ENCODE measurements at regions not wholly inside any gene's neighbourhood (a gene's known extent, or its start where the extent isn't known, plus 50 kb on each side); places are given as distances from the start of the nearest gene placed in this dataset.

- DNase-seq = no peak
Observed at GRCh38 chr13:34507630-34508029, 434.4 kb upstream of the NBEA start.

- DNase-seq = no peak
Observed at GRCh38 chr13:34512817-34513216, 429.3 kb upstream of the NBEA start.

- no peak for DNase-seq
Observed at GRCh38 chr13:34513526-34513925, 428.5 kb upstream of the NBEA start.

DNA sequence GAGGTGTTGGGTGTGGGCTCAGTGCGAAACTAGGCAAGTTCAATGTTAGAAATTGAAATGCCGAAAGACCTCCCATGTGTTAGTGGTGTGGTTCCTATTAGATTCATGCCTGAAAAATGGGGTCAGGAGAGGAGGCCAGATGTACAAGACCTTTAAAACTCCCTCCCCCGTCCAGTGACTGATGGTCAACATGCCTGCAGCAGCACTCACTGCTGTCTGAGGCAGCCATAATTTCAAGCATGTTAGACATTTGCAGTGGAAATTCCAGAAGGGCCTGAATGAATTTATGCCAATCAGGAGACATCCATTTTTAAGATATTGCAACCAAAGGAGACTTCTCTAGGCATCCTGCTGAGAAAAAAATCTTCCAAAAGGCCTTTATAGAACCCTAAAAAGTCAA lies 426.9 kb upstream of the NBEA start:
- DNase-seq = no peak

DNA sequence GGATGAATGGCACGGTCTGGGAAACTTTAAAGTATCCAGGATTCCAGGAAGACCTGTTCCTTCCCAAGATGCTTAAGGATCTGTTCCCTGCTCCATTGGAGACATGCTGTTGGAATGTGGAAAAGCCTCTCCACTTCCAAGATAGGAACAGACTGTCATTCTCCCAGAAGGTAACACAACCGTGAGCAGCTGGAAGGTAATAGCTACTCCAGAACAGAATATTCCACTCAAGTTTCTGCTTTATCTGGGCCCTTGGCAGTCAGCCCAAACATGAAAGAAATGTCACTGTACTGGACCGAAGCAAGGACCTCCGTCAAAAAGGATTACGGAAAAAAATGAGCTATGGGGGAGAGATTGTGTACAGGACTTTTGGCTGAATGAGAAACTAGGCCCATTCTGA lies 420.9 kb upstream of the NBEA start:
- DNase-seq = no peak

GRCh38 chr13:34522808-34523207 lies 419.3 kb upstream of the NBEA start:
- DNase-seq = no peak

GRCh38 chr13:34523406-34523805 lies 418.7 kb upstream of the NBEA start:
- DNase-seq = no peak

DNA sequence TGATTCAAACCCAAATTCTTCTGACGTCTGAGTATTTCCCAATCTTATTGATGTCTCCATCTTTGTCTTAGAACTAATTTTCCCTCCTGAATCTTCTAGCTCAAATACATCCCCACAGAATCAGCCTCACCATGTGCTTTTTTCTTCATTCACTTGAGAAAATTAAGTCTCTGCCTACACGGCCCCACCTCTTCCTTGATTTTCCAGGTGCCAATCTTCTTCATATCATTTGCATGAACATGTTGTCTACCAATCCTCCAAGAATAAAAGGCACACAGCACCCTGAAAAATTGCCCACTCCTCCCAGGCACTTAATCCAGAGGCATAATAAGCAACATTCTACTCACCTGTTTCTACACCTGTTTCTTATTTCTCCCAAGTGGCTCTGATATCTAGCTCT lies 408.1 kb upstream of the NBEA start:
- no peak for DNase-seq

- no peak for DNase-seq
Observed at GRCh38 chr13:34542321-34542720, 399.7 kb upstream of the NBEA start.

DNA sequence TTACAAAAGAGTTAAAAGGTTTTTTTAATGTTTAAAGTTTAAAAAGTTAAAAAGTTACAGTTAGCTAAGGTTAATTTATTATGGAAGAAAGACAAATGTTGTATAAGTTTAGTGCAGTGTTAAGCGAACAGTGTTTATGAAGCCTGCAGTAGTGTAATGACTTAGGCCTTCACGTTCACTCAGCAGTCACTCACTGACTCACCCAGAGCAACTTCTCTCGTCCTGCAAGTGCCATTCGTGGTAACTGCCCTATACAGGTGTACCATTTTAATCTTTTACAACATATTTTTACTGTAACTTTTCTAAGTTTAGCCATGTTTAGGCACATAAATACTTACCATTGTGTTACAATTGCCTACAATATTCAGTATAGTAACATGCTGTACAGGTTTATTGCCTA lies 398.2 kb upstream of the NBEA start:
- no peak for DNase-seq

- no peak for DNase-seq
Observed at GRCh38 chr13:34545461-34545860, 396.6 kb upstream of the NBEA start.

DNA sequence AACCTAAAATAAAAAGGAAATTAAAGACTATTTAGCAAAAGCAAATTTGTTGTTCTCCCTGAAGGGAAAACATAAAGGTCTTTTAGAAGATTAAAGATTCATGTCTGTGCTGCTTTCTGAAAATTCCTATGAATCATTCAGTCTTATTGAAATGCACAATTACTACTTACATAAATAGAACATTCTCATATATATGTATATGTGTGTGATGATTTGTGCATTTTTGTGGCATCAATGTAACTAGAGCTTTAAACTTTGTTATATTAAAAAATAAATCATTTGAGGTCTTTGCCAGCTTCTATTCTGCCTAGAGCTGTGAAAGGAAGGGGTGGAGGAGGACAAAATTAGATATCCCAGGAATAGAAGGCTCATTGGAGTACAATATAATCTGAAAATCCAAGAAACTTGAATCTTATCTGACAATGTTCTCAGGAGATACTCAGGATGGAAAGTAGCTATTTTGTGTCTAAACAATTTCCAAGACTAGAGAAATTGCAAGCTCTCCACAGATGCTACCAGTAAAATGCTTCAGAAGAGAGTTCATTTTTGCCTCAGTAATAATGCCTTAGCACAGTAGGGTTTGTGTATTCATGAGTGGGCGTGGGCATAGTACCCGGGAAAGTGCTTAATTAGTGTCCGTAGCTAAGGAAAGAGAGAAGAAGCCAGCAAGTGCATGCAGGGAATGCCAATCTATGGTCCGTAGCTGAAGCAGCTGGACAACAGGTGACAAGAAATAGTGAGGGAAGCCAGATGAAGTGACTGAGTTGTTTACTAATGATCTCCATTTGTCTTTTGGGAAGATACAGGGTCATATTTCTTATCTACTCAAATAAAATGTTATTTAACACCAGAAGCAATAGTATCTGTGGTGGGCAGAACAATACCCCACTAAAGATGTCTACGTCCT lies 395.5 kb upstream of the NBEA start:
- DNase-seq = no peak

DNA sequence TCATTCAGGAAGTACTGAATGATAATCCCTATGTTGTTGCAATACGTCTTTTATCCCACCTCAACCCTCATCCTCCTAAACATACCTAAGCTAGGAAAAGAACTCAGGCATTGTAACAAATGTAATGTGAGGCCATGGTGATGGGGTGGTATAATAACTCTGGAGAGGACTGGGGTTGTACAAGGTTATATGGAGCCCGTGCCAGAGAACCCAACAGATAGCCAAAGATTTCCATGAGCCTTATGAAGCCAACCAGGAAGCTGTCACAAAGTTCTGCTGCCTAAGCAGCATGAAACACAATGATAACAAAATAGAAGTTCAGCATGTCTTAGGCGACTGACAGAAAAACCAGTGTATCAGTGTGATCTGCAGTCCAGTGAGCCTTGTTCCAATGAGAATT lies 394.1 kb upstream of the NBEA start:
- DNase-seq = no peak

DNA sequence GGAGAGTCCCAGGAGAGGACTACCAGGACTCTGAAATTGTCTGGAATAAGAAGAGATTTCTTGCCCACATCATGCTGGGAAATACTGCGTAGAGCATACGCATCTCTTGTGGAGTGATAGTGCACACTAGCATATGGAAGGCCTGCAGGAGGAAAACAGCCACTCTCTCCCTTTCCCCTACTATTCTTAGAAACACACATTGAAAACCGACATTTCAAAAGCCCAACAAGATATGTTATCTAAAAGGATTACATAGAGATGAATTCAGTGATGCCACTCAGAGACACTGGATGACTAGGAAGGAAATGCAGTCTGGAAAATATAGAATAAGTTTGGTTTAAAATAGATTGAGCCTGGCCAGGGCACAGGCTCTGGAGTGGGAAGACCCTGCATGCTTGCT lies 388.7 kb upstream of the NBEA start:
- DNase-seq = no peak

DNA sequence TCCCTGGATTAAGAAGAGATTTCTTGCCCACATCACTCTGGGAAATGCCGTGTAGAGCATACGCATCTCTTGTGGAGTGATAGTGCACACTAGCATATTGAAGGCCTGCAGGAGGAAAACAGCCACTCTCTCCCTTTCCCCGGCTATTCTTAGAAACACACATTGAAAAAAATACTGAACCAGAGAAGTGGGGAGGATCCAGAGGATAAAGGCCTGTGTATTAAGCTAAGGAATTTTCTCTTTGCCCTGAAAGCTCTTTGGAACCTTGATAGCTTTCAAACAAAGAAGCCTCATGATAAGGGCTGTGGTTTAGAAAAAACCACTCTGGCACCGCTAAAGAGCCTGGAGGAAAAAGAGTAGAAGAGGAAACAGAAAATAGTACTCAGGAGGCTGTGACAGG lies 386.1 kb upstream of the NBEA start:
- DNase-seq = no peak

DNA sequence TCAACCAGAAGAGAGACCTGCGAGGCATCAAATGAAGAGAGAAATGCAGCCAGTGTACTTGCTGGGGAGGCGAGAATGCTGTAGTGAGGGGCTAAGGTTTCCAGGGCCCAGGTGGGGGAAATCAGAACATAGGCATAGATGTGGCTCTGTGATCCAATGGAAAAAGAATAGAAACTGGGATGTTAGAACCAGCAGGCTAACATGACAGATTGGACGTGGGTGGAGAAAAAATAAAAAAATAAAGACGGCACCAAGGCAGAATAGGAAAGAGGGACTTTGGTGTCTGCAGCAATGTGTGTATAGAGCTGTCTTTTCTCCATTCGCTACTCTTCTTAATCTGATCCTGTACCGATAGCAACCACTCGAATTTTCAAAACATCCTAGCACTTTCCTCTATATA lies 381.0 kb upstream of the NBEA start:
- no peak for DNase-seq

GRCh38 chr13:34567597-34567996 lies 374.5 kb upstream of the NBEA start:
- DNase-seq = no peak

DNA sequence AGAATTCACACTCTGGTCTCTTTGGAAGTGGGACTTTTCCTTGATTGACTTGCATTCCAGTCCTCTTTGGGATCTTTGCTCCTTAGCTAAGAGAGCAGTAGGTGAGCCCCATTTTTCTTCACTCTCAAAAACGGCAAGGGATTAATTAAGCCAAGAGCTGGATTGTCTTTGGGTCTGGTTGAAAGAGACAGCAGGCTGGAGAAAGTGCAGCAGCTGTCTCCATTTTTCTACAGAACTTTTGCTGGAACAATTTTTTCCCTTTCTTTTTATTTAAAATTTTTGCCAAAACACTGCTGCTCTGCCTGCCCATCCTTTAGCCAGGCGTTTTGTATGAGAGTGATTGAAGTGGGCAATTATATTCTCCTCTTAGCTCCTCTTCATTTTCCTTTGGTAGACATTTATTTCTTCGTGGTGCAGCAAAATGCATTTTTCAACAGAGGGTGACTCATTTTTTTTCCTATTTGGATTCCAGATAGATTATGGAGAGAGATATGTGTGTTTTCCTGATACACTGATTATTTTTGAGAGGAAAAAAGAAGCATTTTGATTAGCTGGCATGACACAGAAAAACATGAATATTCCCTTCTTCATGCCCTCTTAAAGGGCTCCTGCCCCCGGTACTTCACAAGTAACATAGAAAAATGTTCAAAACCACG lies 371.2 kb upstream of the NBEA start:
- no peak for DNase-seq

GRCh38 chr13:34571716-34572115 lies 370.4 kb upstream of the NBEA start:
- no peak for DNase-seq

DNA sequence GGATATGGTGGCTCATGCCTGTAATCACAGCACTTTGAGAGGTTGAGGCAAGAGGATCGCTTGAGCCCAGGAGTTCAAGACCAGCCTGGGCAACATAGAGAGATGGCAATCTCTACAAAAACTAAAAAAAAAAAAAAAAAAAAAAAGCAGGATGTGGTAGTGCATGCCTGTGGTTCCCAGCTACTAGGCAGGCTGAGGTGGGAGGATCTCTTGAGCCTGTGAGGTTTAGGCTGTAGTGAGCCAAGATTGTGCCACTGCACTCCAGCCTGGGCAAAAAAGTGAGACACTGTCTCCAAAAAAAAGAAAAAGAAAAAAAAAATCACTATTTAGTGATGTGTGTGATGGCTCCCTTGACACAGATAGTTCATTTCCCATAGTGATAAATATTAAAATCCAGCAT lies 365.0 kb upstream of the NBEA start:
- no peak for DNase-seq

DNA sequence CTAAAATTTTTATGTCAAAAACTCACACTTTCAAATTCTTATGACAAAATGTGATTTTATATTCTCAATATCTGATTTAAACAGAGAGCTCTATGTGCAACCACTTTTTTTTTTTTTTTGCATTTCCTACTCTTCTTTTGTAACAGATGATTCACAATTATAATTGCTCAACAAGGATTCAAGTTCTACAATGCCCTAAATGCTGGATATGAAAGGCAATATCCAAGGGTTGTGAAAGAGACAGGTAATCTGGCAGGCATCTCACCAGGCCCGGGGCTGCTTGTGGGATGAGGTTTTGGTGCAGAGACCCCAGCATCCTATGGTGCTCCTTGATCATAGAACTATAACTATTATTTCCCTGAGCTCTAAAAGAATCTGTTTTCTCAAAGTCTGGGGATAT lies 363.6 kb upstream of the NBEA start:
- no peak for DNase-seq

GRCh38 chr13:34578917-34579316 lies 363.2 kb upstream of the NBEA start:
- no peak for DNase-seq

- DNase-seq = no peak
Observed at GRCh38 chr13:34583181-34583580, 358.9 kb upstream of the NBEA start.

GRCh38 chr13:34587576-34587975 lies 354.5 kb upstream of the NBEA start:
- DNase-seq = no peak

- DNase-seq = no peak
Observed at GRCh38 chr13:34588362-34588761, 353.7 kb upstream of the NBEA start.

Measured in activated CD8-positive, alpha-beta memory T cell treated with anti-CD3 and anti-CD28 coated beads for 24 hours (primary cell).